ACC112 (cell line): ENCODE measurements at regions not wholly inside any gene's neighbourhood (a gene's known extent, or its start where the extent isn't known, plus 50 kb on each side); places are given as distances from the start of the nearest gene placed in this dataset.
"Not testable (repeated sequence)": the region's sequence is repeated elsewhere in the genome, so short reads cannot be mapped to it uniquely, and the experiment has no call there.

Source experiments
- H2AFZ ChIP-seq: fragments of 200-600 bp; sonication (generic); one replicate; pipeline ENCODE4 v1.6.0; 2017; ENCODE audit warnings: antibody characterized with exemption, low read length; ENCODE audit not compliant: unreplicated experiment
- H3K27ac ChIP-seq: fragments of 200-600 bp; sonication (generic); 2 replicates; pipeline ENCODE4 v1.5.1; 2014; ENCODE audit warnings: low read depth, mild to moderate bottlenecking, antibody characterized with exemption, low read length, moderate library complexity
- H3K27me3 ChIP-seq: fragments of 200-600 bp; sonication (generic); 2 replicates; pipeline ENCODE4 v1.6.1; 2014; ENCODE audit warnings: mild to moderate bottlenecking, antibody characterized with exemption, low read length, moderate library complexity, mixed read lengths; ENCODE audit not compliant: insufficient read depth
- H3K36me3 ChIP-seq: fragments of 200-600 bp; sonication (generic); 2 replicates; pipeline ENCODE4 v1.6.1; 2016; ENCODE audit warnings: mild to moderate bottlenecking, antibody characterized with exemption, low read length, moderate library complexity, mixed read lengths; ENCODE audit not compliant: insufficient read depth
- H3K4me1 ChIP-seq: fragments of 200-600 bp; sonication (generic); one replicate; pipeline ENCODE4 v1.6.1; 2016; ENCODE audit warnings: low read length, mixed read lengths; ENCODE audit not compliant: insufficient read depth, unreplicated experiment, control insufficient read depth
- H3K4me3 ChIP-seq: fragments of 200-600 bp; sonication (generic); 2 replicates; pipeline ENCODE4 v1.5.1; 2014; ENCODE audit warnings: mild to moderate bottlenecking, low read depth, low read length
- H3K79me2 ChIP-seq: fragments of 200-600 bp; sonication (generic); one replicate; pipeline ENCODE4 v1.6.0; 2016; ENCODE audit warnings: low read length; ENCODE audit not compliant: control insufficient read depth, unreplicated experiment, insufficient read depth

DNA sequence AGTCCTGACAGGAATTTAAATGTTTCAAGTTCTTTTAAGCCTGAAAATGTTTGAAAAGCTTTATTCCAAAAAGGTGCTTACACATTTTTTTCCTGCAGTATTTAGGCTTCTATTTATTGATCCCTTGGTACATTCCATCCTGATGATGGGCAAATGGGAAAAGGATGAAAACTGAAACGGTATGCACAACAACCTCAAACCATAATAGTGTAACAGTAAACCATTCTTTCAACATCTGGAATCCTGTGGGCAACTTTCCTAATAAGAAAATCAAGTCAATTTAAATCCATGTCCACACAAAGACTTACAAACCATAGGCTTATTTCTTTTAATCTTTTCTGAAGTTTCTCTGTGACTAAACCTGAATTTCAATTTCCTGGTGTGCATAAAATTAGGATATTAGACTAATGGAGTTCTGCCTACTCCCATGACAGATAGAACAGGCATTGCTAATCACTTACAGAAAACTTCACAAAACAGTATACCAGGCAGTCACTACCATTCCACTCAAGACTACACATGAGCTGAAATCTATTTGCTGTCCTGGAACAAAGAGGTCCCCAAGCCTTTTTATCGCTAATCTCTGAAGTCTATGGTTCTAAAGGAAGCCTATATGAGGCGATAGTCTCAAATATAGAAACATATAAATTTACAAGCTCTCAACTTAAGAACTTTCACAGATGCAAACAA, 103.3 kb downstream of the DLEU7 start:
- Histone ChIP-seq H3K27me3 (no peaks in the 10 kb centered on the region), H3K4me3 (no peak overlapping the region), H3K4me1 (no peaks in the 10 kb centered on the region), H3K27ac (no peak overlapping the region), H3K36me3 (no peaks in the 10 kb centered on the region), H3K79me2 (no peaks in the 10 kb centered on the region), H2AFZ (no peak overlapping the region)

DNA sequence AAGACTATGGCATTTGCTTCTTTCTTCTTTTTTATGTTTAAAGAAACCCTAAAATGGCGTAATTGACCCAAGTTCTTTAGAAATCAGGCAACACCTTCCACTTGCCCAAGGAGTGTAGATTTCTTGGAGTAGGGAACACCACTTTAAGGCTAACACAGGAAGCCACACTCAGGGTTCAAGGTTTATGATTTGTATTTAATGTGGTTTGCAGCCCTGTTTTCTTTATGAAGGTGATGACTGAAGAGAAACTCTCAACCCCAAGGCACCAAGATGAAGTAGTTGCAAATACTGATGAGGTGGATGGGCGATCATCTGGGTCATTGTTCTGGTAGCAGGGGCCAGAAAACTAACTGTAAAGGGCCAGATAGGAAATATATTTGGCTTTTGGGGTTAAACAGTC, 101.1 kb downstream of the DLEU7 start:
- no peaks in the 10 kb centered on the region for H3K4me1 ChIP-seq
- H2AFZ ChIP-seq = no peak overlapping the region
- no peak overlapping the region for H3K4me3 ChIP-seq
- H3K27me3 ChIP-seq = no peaks in the 10 kb centered on the region
- H3K27ac ChIP-seq = no peak overlapping the region
- no peaks in the 10 kb centered on the region for H3K36me3 ChIP-seq
- no peaks in the 10 kb centered on the region for H3K79me2 ChIP-seq

DNA sequence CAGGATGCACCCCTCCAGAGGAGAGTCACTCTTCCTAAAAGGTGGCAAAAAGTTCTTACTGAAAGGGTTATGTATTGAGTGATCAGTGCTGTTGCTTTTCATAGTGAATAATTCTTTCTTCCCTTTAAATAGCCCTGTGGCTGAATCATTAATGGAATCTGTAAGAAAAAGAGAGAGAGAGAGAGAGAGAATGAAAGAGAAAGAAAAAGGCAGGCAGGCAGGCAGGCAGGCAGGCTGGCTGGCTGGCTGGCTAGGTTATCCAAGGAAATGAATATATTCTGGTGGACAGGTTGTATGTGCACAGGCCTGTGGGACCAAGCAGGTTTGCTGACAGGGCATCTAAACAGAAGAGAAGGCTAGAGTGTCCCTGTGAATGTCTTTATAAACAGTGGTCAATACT, 100.5 kb downstream of the DLEU7 start:
- Histone ChIP-seq H2AFZ (no peak overlapping the region), H3K27ac (no peak overlapping the region), H3K36me3 (no peaks in the 10 kb centered on the region), H3K27me3 (no peaks in the 10 kb centered on the region), H3K79me2 (no peaks in the 10 kb centered on the region), H3K4me3 (no peak overlapping the region), H3K4me1 (no peaks in the 10 kb centered on the region)

DNA sequence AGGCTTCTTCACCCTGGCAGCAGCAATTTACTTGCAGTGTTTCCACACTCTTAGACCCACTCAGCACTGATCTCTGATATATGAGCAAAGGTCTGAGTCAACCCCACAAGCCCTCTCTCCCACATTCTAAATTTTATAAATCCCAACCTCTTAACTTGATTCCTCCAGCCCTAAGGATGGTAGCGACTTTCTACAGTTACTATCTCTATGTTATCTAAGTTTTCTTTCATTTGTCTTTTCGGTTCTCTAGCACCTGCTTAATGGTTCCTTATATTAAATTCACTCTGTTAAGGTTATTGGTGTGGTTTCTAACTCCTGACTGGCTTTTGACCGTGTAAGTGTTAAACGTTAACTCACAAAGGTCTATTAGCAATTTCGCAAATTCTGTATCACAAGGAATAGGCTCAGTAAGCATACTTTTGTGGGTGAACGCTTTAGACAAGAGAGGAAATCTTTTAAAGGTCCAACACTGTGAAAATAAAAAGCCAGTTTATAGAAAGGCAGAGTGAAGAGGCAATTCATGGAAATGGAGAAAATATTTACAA, 99.3 kb downstream of the DLEU7 start:
- no peak overlapping the region for H2AFZ ChIP-seq
- no peaks in the 10 kb centered on the region for H3K27me3 ChIP-seq
- H3K79me2 ChIP-seq = no peaks in the 10 kb centered on the region
- H3K4me1 ChIP-seq = no peaks in the 10 kb centered on the region
- H3K36me3 ChIP-seq = no peaks in the 10 kb centered on the region
- H3K4me3 ChIP-seq = no peak overlapping the region
- H3K27ac ChIP-seq = no peak overlapping the region

DNA sequence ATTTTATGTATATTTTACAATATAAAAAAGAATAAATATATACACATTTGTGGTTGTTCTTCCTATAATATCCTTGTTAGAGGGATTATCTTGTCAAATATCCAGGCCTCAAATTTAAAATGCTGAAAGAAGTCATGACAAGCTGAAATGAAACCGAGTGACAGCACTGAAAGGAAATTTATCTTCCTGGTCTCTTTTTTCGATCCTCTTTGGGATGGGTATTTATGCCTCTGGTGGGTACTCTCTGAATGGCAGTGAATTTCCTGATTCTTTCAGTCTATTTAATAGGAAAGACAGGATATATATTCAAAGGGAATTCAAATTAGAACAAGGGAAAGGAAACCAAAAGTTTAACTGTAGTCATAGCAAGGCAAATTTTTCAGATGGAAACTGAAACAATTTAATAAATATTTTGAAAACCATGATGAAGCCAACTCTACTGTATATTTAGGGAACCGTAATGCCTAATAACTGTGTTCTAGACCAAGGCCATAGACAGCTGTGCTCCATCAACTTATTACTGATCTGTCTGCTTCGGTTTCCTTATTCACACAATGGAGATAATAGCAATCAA, 97.9 kb downstream of the DLEU7 start:
- Histone ChIP-seq H2AFZ (no peak overlapping the region), H3K79me2 (no peaks in the 10 kb centered on the region), H3K4me3 (no peak overlapping the region), H3K27ac (no peak overlapping the region), H3K4me1 (no peaks in the 10 kb centered on the region), H3K36me3 (no peaks in the 10 kb centered on the region), H3K27me3 (no peaks in the 10 kb centered on the region)

DNA sequence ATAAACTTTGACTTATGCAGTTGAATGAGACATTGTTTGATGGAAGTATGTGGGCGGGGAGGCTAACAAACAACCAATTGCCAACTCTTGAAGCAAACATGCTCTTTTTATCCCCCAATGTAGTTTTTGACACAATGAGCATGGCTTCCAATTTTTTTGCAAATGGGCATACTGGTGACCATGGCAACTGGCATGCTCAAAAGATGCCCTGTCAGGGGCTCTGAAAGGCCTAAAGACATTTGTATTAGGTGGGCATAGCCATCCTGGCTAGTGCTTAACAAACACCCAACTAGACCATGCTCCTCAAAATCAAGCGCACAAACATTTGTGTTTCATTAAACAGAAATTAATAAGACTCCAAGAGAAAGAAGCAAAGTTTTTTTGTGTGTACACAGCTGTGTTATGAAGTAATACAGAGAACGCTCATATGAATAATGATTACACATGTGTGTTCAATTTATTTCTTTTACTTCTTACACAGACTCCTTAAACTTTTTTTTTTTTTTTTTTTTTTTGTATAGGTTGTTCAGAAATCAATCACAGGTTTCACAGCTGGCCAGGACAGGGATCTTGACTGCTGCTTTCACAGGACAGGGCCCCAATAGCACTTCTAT, 95.6 kb downstream of the DLEU7 start:
- Histone ChIP-seq H3K4me1 (no peaks in the 10 kb centered on the region), H3K4me3 (no peak overlapping the region), H3K27ac (no peak overlapping the region), H3K79me2 (no peaks in the 10 kb centered on the region), H3K27me3 (no peaks in the 10 kb centered on the region), H3K36me3 (no peaks in the 10 kb centered on the region), H2AFZ (no peak overlapping the region)

DNA sequence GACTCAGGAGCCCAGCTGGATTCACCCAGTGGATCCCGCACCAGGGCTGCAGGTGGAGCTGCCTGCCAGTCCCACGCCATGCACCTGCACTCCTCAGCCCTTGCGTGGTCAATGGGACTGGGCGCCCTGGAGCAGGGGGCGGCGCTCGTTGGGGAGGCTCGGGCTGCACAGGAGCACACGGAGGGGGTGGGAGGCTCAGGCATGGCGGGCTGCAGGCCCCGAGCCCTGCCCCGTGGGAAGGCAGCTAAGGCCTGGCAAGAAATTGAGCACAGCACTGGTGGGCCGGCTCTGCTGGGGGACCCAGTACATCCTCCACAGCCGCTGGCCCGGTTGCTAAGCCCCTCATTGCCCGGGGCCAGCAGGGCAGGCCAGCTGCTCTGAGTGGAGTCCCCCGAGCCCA, 90.3 kb downstream of the DLEU7 start:
- not testable (repeated sequence) for H3K36me3 ChIP-seq, H3K27ac ChIP-seq, H3K79me2 ChIP-seq, H2AFZ ChIP-seq, H3K4me1 ChIP-seq, H3K27me3 ChIP-seq, H3K4me3 ChIP-seq

DNA sequence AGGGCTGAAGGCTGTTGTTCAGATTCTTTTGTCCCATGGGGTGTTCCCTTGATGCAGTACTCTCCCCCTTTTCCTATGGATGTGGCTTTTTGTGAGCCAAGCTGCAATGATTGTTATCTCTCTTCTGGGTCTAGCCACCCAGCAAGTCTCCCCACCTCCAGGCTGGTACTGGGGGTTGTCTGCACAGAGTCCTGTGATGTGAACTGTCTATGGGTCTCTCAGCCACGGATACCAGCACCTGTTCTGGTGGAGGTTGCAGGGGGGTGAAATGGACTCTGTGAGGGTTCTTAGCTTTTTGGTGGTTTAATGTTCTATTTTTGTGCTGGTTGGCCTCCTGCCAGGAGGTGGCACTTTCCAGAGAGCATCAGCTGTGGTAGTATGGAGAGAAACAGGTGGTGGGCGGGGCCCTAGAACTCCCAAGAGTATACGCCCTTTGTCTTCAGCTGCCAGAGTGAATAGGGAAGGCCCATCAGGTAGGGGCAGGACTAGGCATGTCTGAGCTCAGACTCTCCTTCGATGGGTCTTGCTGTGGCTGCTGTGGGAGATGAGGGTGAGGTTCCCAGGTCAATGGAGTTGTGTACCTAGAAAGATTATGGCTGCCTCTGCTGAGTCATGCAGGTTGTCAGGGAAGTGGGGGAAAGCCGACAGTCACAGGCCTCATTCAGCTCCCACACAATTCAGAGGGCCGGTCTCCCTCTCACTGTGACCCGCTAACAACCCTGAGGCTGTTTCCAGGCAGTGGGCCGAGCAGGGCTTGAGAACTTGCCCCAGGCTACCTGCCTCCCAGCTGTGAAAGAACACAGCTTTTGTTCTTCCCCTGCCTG, 87.4 kb downstream of the DLEU7 start:
- H3K27ac ChIP-seq, H2AFZ ChIP-seq, H3K36me3 ChIP-seq, H3K27me3 ChIP-seq, H3K4me3 ChIP-seq, H3K79me2 ChIP-seq, H3K4me1 ChIP-seq: not testable (repeated sequence)

DNA sequence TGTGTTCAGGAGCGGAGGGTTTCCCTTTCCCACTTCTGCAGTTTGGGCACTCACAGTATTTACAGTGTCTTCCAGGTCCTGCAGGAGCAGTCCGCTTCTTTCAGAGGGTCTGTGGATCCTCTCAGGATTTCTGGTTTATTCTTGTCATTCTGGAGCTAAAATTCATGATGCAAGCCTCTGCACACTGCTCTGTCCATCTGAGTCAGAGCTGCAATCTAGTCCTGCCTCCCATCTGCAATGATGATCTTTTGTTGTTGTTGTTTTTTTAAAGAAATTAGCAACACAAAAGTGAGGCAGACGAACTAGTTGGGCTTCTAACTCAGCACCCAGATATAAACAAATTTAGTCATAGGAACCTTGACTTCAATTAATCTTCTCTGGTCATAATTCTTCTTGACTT, 86.5 kb downstream of the DLEU7 start:
- Histone ChIP-seq H3K27ac (no peak overlapping the region), H3K4me3 (no peak overlapping the region), H3K4me1 (no peaks in the 10 kb centered on the region)

DNA sequence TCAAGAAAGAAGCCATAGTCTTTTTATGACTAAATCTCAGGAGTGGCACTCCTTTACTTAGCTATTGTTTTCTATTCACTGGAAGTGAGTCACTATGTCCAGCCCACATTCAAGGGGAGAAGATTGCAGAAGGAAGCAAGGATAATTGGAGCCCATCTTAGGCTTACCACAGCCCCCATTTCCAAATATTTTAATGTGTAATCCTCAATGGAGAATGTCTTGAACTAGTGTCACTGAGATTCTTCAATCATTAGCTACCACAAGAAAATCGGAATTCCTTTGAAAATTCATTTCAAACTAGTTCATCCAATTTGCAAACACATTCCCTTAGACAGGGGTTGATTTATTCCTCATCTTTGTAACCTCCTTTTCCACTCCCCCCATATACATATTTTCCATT, 84.7 kb downstream of the DLEU7 start:
- Histone ChIP-seq H2AFZ (no peak overlapping the region), H3K79me2 (no peaks in the 10 kb centered on the region), H3K36me3 (no peaks in the 10 kb centered on the region), H3K27me3 (0 out of 2 replicates have a peak, but pooled peaks cover 8% of the 10 kb centered on the region), H3K4me3 (no peak overlapping the region), H3K4me1 (no peaks in the 10 kb centered on the region), H3K27ac (no peak overlapping the region)

More for the DNA sequence above, 86.5 kb downstream of the DLEU7 start:
- no peaks in the 10 kb centered on the region for H3K36me3 ChIP-seq
- no peaks in the 10 kb centered on the region for H3K27me3 ChIP-seq
- no peak overlapping the region for H2AFZ ChIP-seq
- no peaks in the 10 kb centered on the region for H3K79me2 ChIP-seq
